HepG2 (cell line): ENCODE measurements at regions not wholly inside any gene's neighbourhood (a gene's known extent, or its start where the extent isn't known, plus 50 kb on each side); places are given as distances from the start of the nearest gene placed in this dataset.

ENCODE experiments used
- ATAC-seq: fragments of 200-7000 bp; cut with Tn5 transposase; 3 replicates; pipeline ENCODE4 v1.9.1; 2020; ENCODE audit warnings: mild to moderate bottlenecking, moderate library complexity
- BruUV-seq: library from RNA; stranded (reverse); fragments of 400-500 nt; replicated peaks from 2 replicates; lab custom pipeline; 2021; lab: Mats Ljungman, UMichigan
- CTCF ChIA-PET: fragments of 300-600 bp; formaldehyde crosslinking; extraction: SDS; loops from one replicate; lab custom pipeline; 2021; ENCODE audit warnings: low total read pairs, inconsistent platforms, low intra/inter-chr PET ratio; lab: Yijun Ruan, JAX
- POLR2A ChIA-PET: fragments of 350-600 bp; sonication (Branson Sonifier 250); formaldehyde crosslinking; loops from one replicate; lab custom pipeline; 2020; ENCODE audit warnings: antibody characterized with exemption, inconsistent platforms; lab: Yijun Ruan, JAX
- DNase-seq: peaks from one replicate; pipeline ENCODE4 v3.0.0-alpha.2; 2015; ENCODE audit warnings: low spot score
- FAIRE-seq: peaks from 3 replicates; lab custom pipeline; 2011; peaks lifted over from hg19 to GRCh38; lab: Jason Lieb, UNC
- H2AFZ ChIP-seq: one replicate; pipeline ENCODE4 v1.6.1; 2011; ENCODE audit warnings: low read length, inconsistent platforms
- H3K27ac ChIP-seq: fragments of 300-600 bp; 3 replicates; pipeline ENCODE4 v1.8.0; 2011; ENCODE audit warnings: mixed run types, mild to moderate bottlenecking, mixed read lengths, low read length, inconsistent platforms; ENCODE audit not compliant: insufficient read depth; ENCODE audit errors: extremely low read length
- H3K27me3 ChIP-seq, 2 experiments: fragments of 200-600 bp in 1 of 2; 2 replicates in 1 of 2; 3 replicates in 1 of 2; pipeline versions ENCODE4 v1.6.0 to v1.8.0; 2011; ENCODE audit warnings: low read length in 2 of 2, mild to moderate bottlenecking in 2 of 2, moderate library complexity in 2 of 2, inconsistent platforms in 1 of 2; ENCODE audit not compliant: insufficient read depth in 2 of 2, control insufficient read depth in 1 of 2
- H3K36me3 ChIP-seq, 2 experiments: fragments of 200-600 bp in 1 of 2; replicated peaks in 1 of 2; 2 replicates in 1 of 2; 3 replicates in 1 of 2; pipeline versions ENCODE4 v1.5.1 to v1.8.0; 2011; ENCODE audit warnings: low read length in 2 of 2, inconsistent platforms in 1 of 2; ENCODE audit not compliant: insufficient read depth in 2 of 2, control insufficient read depth in 1 of 2
- H3K4me1 ChIP-seq: 2 replicates; pipeline ENCODE4 v1.5.1; 2012; ENCODE audit warnings: low read length, inconsistent platforms; ENCODE audit not compliant: insufficient read depth
- H3K4me2 ChIP-seq: 2 replicates; pipeline ENCODE4 v1.6.0; 2011; ENCODE audit warnings: low read depth, low read length, inconsistent platforms
- H3K4me3 ChIP-seq, 3 experiments: fragments of 200-600 bp in 1 of 3; sonication (generic), shearing (Covaris generic) in 1 of 3; replicated peaks in 1 of 3; 2 replicates each; pipeline ENCODE4 v1.5.1; 2011 to 2016; ENCODE audit warnings: low read length in 3 of 3, inconsistent platforms in 2 of 3, low read depth in 2 of 3, mild to moderate bottlenecking in 2 of 3, control low read depth in 1 of 3, mixed read lengths in 1 of 3; ENCODE audit not compliant: insufficient read depth in 1 of 3
- H3K79me2 ChIP-seq: one replicate; pipeline ENCODE4 v1.6.1; 2011; ENCODE audit warnings: low read length, inconsistent platforms; ENCODE audit not compliant: insufficient read depth
- H3K9ac ChIP-seq: 2 replicates; pipeline ENCODE4 v1.6.0; 2011; ENCODE audit warnings: mild to moderate bottlenecking, low read depth, low read length, inconsistent platforms; ENCODE audit not compliant: insufficient read depth
- H3K9me3 ChIP-seq: 2 replicates; pipeline ENCODE4 v1.5.1; 2012; ENCODE audit warnings: mild to moderate bottlenecking, low read length
- H4K20me1 ChIP-seq: 2 replicates; pipeline ENCODE4 v1.6.0; 2011; ENCODE audit warnings: inconsistent platforms, mild to moderate bottlenecking, low read length, moderate library complexity; ENCODE audit not compliant: insufficient read depth
- DBP ChIP-seq: sonication (generic); formaldehyde crosslinking; IDR thresholded peaks from 2 replicates; pipeline ENCODE4 v1.4.0; 2020; ENCODE audit warnings: missing genetic modification reagents; ENCODE audit errors: not compliant biosample characterization
- FOXJ3 ChIP-seq: sonication (generic); formaldehyde crosslinking; IDR thresholded peaks from 2 replicates; pipeline ENCODE4 v1.4.0; 2020; ENCODE audit warnings: missing genetic modification reagents, mild to moderate bottlenecking, borderline replicate concordance
- FOXO1 ChIP-seq: sonication (generic); formaldehyde crosslinking; IDR thresholded peaks from 2 replicates; pipeline ENCODE4 v1.4.0; 2020; ENCODE audit warnings: missing genetic modification reagents
- HNF4A ChIP-seq: sonication (generic); formaldehyde crosslinking; IDR thresholded peaks from 2 replicates; pipeline ENCODE4 v1.4.0; 2020; ENCODE audit warnings: missing genetic modification reagents
- KMT2B ChIP-seq: IDR thresholded peaks from 2 replicates; pipeline ENCODE4 v1.6.1; 2016; ENCODE audit warnings: missing genetic modification reagents, missing compliant biosample characterization
- MIXL1 ChIP-seq: IDR thresholded peaks from 2 replicates; pipeline ENCODE4 v1.6.1; 2016
- SAP130 ChIP-seq: IDR thresholded peaks from 2 replicates; pipeline ENCODE4 v1.6.1; 2016; ENCODE audit warnings: low read depth
- SOX13 ChIP-seq, 3 experiments: fragments of 450-650 bp in 1 of 3; sonication (generic) in 1 of 3; formaldehyde crosslinking in 1 of 3; IDR thresholded peaks in 2 of 3; conservative IDR thresholded peaks in 1 of 3; 2 replicates each; pipeline versions ENCODE4 v1.5.0 to v1.6.1; 2016 to 2020; ENCODE audit warnings: antibody characterized with exemption in 1 of 3, mild to moderate bottlenecking in 1 of 3, missing compliant biosample characterization in 1 of 3, missing genetic modification reagents in 1 of 3, moderate library complexity in 1 of 3
- TCF12 ChIP-seq, 2 experiments: fragments of 450-650 bp in 1 of 2; sonication (generic) in 1 of 2; formaldehyde crosslinking in 1 of 2; IDR thresholded peaks; 2 replicates each; pipeline versions ENCODE4 v1.6.1 to v1.8.0; 2017 to 2022; ENCODE audit warnings: antibody characterized with exemption in 1 of 2, mild to moderate bottlenecking in 1 of 2, missing genetic modification reagents in 1 of 2, moderate library complexity in 1 of 2
- TRIM24 ChIP-seq: sonication (generic); formaldehyde crosslinking; IDR thresholded peaks from 2 replicates; pipeline ENCODE4 v1.8.0; 2022; ENCODE audit warnings: mild to moderate bottlenecking, missing genetic modification reagents
- ZFP36L1 ChIP-seq: sonication (generic); formaldehyde crosslinking; IDR thresholded peaks from 2 replicates; pipeline ENCODE4 v1.8.0; 2022; ENCODE audit warnings: mild to moderate bottlenecking, missing genetic modification reagents, moderate library complexity
- ZNF335 ChIP-seq: sonication (generic); formaldehyde crosslinking; IDR thresholded peaks from 2 replicates; pipeline ENCODE4 v1.4.0; 2020; ENCODE audit warnings: missing genetic modification reagents
- ZNF33B ChIP-seq: sonication (generic); formaldehyde crosslinking; IDR thresholded peaks from 2 replicates; pipeline ENCODE4 v1.5.1; 2020; ENCODE audit warnings: mild to moderate bottlenecking, missing genetic modification reagents
- ZNF350 ChIP-seq: sonication (generic); formaldehyde crosslinking; IDR thresholded peaks from 2 replicates; pipeline ENCODE4 v1.4.0; 2020; ENCODE audit warnings: mild to moderate bottlenecking, low read depth, missing genetic modification reagents, borderline replicate concordance
- ZNF441 ChIP-seq: sonication (generic); formaldehyde crosslinking; IDR thresholded peaks from 2 replicates; pipeline ENCODE4 v1.7.0; 2021; ENCODE audit warnings: missing genetic modification reagents, borderline replicate concordance
- WGBS: methylation state at CpG from one replicate; pipeline ENCODE4 v1.1.6; 2017; ENCODE audit warnings: low lambda C conversion rate; 5-methylcytosine and 5-hydroxymethylcytosine counted together
- in situ Hi-C: cut with HindIII; loops from 2 replicates; pipeline ENCODE4 v1.10.0; 2017; ENCODE audit warnings: low pct_unique_long_range_greater_than_20kb; ENCODE audit not compliant: extremely low pct_ligation_motif_present
- intact Hi-C: fragments of 100-400 bp; cut with micrococcal nuclease; formaldehyde crosslinking; loops from one replicate; pipeline ENCODE4 v1.10.0; 2022; ENCODE audit not compliant: unreplicated experiment

- no peak for FAIRE-seq
- in situ Hi-C loops (loop anchor here (25.0 kb wide), 1 partner anchor 272 kb away; the partner anchor contains the start of gene ABCA9), intact Hi-C loops (no loop called here)
- Histone ChIP-seq H3K9me3 (peaks cover 12% of the 10 kb centered on the region), H3K4me3 (no peak overlapping the region), H3K9ac (no peak overlapping the region), H3K79me2 (no peaks in the 10 kb centered on the region), H3K4me1 (peaks cover 72% of the 10 kb centered on the region), H3K36me3 (no peaks in the 10 kb centered on the region), H3K4me2 (no peak overlapping the region), H4K20me1 (no peaks in the 10 kb centered on the region), H3K27me3 (no peaks in the 10 kb centered on the region), H3K27ac (no peak overlapping the region), H2AFZ (no peak overlapping the region)
- no peak for DNase-seq
- BruUV-seq, result no TSS peak
- ChIA-PET CTCF (no interaction called here), POLR2A (no interaction called here)
- no peak for ATAC-seq
- no peak for TF ChIP-seq SOX13 (IDR thresholded peaks at IDR 0.05)
- no peak for TF ChIP-seq SOX13 (CRISPR knock-in tag; conservative IDR thresholded peaks at IDR 0.05 in 1 of 2, IDR thresholded peaks at IDR 0.05 in 1 of 2)
- 0 out of 2 replicates have a peak, but pooled peaks have one; percentile 48 for TF ChIP-seq ZNF33B (CRISPR knock-in tag)
- no peak for TF ChIP-seq ZNF441 (CRISPR knock-in tag)
- 0 out of 2 replicates have a peak, but pooled peaks have one; percentile 24 for TF ChIP-seq ZNF350
- WGBS, result 96% methylated on average over 3 of the region's 3 CpGs
Observed at GRCh38 chr17:68790492-68790891, 164.7 kb downstream of the ABCA8 start.

DNA sequence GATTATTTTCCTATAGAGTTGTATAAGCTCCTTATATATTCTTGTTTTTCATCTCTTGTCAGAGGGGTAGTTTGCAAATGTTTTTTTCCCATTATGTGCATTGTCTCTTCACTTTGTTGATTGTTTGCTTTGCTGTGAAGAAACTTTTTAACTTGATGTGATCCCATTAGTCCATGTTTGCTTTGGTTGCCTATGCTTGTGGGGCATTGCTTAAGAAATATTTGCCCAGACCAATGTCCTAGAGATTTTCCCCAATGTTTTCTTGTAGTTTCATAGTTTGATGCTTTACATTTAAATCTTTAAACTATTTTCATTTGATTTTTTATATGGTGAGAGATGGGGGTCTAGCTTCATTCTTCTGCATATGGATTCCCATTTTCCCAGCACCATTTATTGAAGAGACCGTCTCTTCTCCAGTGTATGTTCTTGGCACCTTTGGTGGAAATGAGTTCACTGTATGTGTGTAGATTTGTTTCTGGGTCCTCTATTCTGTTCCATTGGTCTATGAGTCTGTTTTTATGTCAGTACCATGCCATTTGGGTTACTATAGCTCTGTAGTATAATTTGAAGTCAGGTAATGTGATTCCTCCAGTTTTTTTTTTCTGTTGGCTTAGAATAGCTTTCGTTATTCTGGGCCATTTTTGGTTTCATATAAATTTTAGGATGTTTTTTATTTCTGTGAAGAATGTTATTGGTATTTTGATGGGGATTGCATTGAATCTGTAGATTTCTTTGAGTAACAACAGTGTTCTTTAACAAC, 165.8 kb downstream of the ABCA8 start:
- no peaks in the 10 kb centered on the region for H3K79me2 ChIP-seq
- no peak overlapping the region for H3K4me2 ChIP-seq
- in situ Hi-C loops (loop anchor here (25.0 kb wide), 1 partner anchor 273 kb away; the partner anchor contains the start of gene ABCA9), intact Hi-C loops (no loop called here)
- CTCF ChIA-PET, result no interaction called here
- H3K36me3 ChIP-seq, result no peaks in the 10 kb centered on the region
- peak overlapping the region; percentile 49 for H3K27ac ChIP-seq
- 97% methylated on average over 2 of the region's 2 CpGs for WGBS
- H3K9ac ChIP-seq, result no peak overlapping the region
- POLR2A ChIA-PET, result interaction anchor here (0.7 to 2.9 kb wide), 5 partner anchors 9 to 261 kb away, joined by 3 to 10 read pairs (median 4); no protein-coding TSS in a partner anchor
- H3K4me1 ChIP-seq, result peaks cover 63% of the 10 kb centered on the region
- no peak overlapping the region for H2AFZ ChIP-seq
- FAIRE-seq (no peak), ATAC-seq (no peak), DNase-seq (peak; percentile 72)
- peaks cover 12% of the 10 kb centered on the region for H3K9me3 ChIP-seq
- H4K20me1 ChIP-seq, result no peaks in the 10 kb centered on the region
- no TSS peak for BruUV-seq
- H3K4me3 ChIP-seq, result no peak overlapping the region
- no peaks in the 10 kb centered on the region for H3K27me3 ChIP-seq
- TF ChIP-seq FOXJ3, result peak; percentile 87; the same call in 1 of the 2 replicates
- peak; percentile 25; the same call in 1 of the 2 replicates for TF ChIP-seq ZFP36L1 (CRISPR knock-in tag)
- peak; percentile 86 for TF ChIP-seq FOXO1 (CRISPR knock-in tag)
- no peak for TF ChIP-seq TCF12 (IDR thresholded peaks at IDR 0.05)
- 0 out of 2 replicates have a peak, but pooled peaks have one; percentile 39 for TF ChIP-seq TCF12 (CRISPR knock-in tag; IDR thresholded peaks at IDR 0.05)
- peak; percentile 80 for TF ChIP-seq HNF4A
- no peak for TF ChIP-seq ZNF335
- peak; percentile 49; the same call in 1 of the 2 replicates for TF ChIP-seq KMT2B (CRISPR knock-in tag)
- peak; percentile 93 for TF ChIP-seq MIXL1 (CRISPR knock-in tag)
- no peak for TF ChIP-seq DBP
- peak; percentile 35; the same call in 1 of the 2 replicates for TF ChIP-seq SAP130 (CRISPR knock-in tag)
- TF ChIP-seq TRIM24 (CRISPR knock-in tag), result peak; percentile 88
